ENCODE measurements at regions not wholly inside any gene's neighbourhood (a gene's known extent, or its start where the extent isn't known, plus 50 kb on each side); places are given as distances from the start of the nearest gene placed in this dataset.

- Histone ChIP-seq H3K9ac (ENCODE audit: low read length) (no peak overlapping the region), H3K27me3 (ENCODE audit: insufficient read depth, low read depth, low read length) (no peaks in the 10 kb centered on the region), H3K79me2 (replicated peaks; ENCODE audit: insufficient read depth, low read length) (no peaks in the 10 kb centered on the region), H3K27ac (ENCODE audit: low read length) (no peak overlapping the region), H4K20me1 (ENCODE audit: insufficient read depth) (no peaks in the 10 kb centered on the region), H3K9me2 (ENCODE audit: insufficient read depth, low read length) (no peaks in the 10 kb centered on the region), H3F3A (ENCODE audit: insufficient read depth, low read length, poor library complexity, severe bottlenecking) (no peaks in the 10 kb centered on the region), H3K4me2 (ENCODE audit: low read length) (no peak overlapping the region), H2AFZ (ENCODE audit: low read depth, low read length) (no peak overlapping the region), H3K9me3 (ENCODE audit: low read length) (no peaks in the 10 kb centered on the region), H3K36me3 (ENCODE audit: insufficient read depth, low read length) (no peaks in the 10 kb centered on the region), H3K4me3 (ENCODE audit: low read length) (no peak overlapping the region)
- TF ChIP-seq EP300 (conservative IDR thresholded peaks at IDR 0.05; ENCODE audit: poor library complexity, severe bottlenecking), result no peak
- no peak for TF ChIP-seq EZH2 (IDR thresholded peaks at IDR 0.05; ENCODE audit: borderline replicate concordance, insufficient read depth, low read length, poor library complexity, severe bottlenecking)
- no peak for TF ChIP-seq SMC3 (conservative IDR thresholded peaks at IDR 0.05; ENCODE audit: poor library complexity)
- TF ChIP-seq, protein P1, sequence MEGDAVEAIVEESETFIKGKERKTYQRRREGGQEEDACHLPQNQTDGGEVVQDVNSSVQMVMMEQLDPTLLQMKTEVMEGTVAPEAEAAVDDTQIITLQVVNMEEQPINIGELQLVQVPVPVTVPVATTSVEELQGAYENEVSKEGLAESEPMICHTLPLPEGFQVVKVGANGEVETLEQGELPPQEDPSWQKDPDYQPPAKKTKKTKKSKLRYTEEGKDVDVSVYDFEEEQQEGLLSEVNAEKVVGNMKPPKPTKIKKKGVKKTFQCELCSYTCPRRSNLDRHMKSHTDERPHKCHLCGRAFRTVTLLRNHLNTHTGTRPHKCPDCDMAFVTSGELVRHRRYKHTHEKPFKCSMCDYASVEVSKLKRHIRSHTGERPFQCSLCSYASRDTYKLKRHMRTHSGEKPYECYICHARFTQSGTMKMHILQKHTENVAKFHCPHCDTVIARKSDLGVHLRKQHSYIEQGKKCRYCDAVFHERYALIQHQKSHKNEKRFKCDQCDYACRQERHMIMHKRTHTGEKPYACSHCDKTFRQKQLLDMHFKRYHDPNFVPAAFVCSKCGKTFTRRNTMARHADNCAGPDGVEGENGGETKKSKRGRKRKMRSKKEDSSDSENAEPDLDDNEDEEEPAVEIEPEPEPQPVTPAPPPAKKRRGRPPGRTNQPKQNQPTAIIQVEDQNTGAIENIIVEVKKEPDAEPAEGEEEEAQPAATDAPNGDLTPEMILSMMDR (IDR thresholded peaks at IDR 0.05; ENCODE audit: poor library complexity, severe bottlenecking), result no peak
- no peak for TF ChIP-seq MXI1 (conservative IDR thresholded peaks at IDR 0.05; ENCODE audit: poor library complexity, severe bottlenecking)
- TF ChIP-seq TAF1 (IDR thresholded peaks at IDR 0.05; ENCODE audit: low read depth), result no peak
- no peak for TF ChIP-seq POLR2AphosphoS5 (IDR thresholded peaks at IDR 0.05)
- no peak for TF ChIP-seq RAD21 (conservative IDR thresholded peaks at IDR 0.05)
- TF ChIP-seq, protein P2, sequence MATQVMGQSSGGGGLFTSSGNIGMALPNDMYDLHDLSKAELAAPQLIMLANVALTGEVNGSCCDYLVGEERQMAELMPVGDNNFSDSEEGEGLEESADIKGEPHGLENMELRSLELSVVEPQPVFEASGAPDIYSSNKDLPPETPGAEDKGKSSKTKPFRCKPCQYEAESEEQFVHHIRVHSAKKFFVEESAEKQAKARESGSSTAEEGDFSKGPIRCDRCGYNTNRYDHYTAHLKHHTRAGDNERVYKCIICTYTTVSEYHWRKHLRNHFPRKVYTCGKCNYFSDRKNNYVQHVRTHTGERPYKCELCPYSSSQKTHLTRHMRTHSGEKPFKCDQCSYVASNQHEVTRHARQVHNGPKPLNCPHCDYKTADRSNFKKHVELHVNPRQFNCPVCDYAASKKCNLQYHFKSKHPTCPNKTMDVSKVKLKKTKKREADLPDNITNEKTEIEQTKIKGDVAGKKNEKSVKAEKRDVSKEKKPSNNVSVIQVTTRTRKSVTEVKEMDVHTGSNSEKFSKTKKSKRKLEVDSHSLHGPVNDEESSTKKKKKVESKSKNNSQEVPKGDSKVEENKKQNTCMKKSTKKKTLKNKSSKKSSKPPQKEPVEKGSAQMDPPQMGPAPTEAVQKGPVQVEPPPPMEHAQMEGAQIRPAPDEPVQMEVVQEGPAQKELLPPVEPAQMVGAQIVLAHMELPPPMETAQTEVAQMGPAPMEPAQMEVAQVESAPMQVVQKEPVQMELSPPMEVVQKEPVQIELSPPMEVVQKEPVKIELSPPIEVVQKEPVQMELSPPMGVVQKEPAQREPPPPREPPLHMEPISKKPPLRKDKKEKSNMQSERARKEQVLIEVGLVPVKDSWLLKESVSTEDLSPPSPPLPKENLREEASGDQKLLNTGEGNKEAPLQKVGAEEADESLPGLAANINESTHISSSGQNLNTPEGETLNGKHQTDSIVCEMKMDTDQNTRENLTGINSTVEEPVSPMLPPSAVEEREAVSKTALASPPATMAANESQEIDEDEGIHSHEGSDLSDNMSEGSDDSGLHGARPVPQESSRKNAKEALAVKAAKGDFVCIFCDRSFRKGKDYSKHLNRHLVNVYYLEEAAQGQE (IDR thresholded peaks at IDR 0.05; ENCODE audit: borderline replicate concordance), result no peak
These were observed 152.3 kb upstream of the MAD2L1 start for GRCh38 chr4:120218981-120219380.

- Histone ChIP-seq H4K20me1 (ENCODE audit: insufficient read depth) (no peaks in the 10 kb centered on the region), H3K9me3 (ENCODE audit: low read length) (no peaks in the 10 kb centered on the region), H3K4me3 (ENCODE audit: low read length) (no peak overlapping the region), H3K27me3 (ENCODE audit: insufficient read depth, low read depth, low read length) (no peaks in the 10 kb centered on the region), H3F3A (ENCODE audit: insufficient read depth, low read length, poor library complexity, severe bottlenecking) (no peaks in the 10 kb centered on the region), H2AFZ (ENCODE audit: low read depth, low read length) (no peak overlapping the region), H3K79me2 (replicated peaks; ENCODE audit: insufficient read depth, low read length) (no peaks in the 10 kb centered on the region), H3K9me2 (ENCODE audit: insufficient read depth, low read length) (no peaks in the 10 kb centered on the region), H3K4me2 (ENCODE audit: low read length) (no peak overlapping the region), H3K36me3 (ENCODE audit: insufficient read depth, low read length) (no peaks in the 10 kb centered on the region), H3K9ac (ENCODE audit: low read length) (no peak overlapping the region), H3K27ac (ENCODE audit: low read length) (no peak overlapping the region)
- TF ChIP-seq, protein P2 (IDR thresholded peaks at IDR 0.05; ENCODE audit: borderline replicate concordance), result no peak
- TF ChIP-seq SMC3 (conservative IDR thresholded peaks at IDR 0.05; ENCODE audit: poor library complexity) (no peak), RAD21 (conservative IDR thresholded peaks at IDR 0.05) (no peak), EP300 (conservative IDR thresholded peaks at IDR 0.05; ENCODE audit: poor library complexity, severe bottlenecking) (no peak)
- TF ChIP-seq, protein P1 (IDR thresholded peaks at IDR 0.05; ENCODE audit: poor library complexity, severe bottlenecking), result no peak
These were observed 148.7 kb upstream of the MAD2L1 start for GRCh38 chr4:120215350-120215749.
